Prostate gland (tissue), 2 donors: ENCODE measurements at regions not wholly inside any gene's neighbourhood (a gene's known extent, or its start where the extent isn't known, plus 50 kb on each side); places are given as distances from the start of the nearest gene placed in this dataset.

Source experiments
- DNase-seq: peaks from one replicate; pipeline ENCODE4 v3.0.0-alpha.2; 2019; ENCODE audit warnings: low spot score
- H3K27ac ChIP-seq, 2 donors: fragments of 200-600 bp; sonication (generic); 2 replicates each; pipeline ENCODE4 v1.5.1; 2017 to 2019
- H3K27me3 ChIP-seq: fragments of 200-600 bp; sonication (generic); replicated peaks from 2 replicates; pipeline ENCODE4 v1.5.1; 2019; ENCODE audit not compliant: insufficient read depth
- H3K36me3 ChIP-seq, 2 donors: fragments of 200-600 bp; sonication (generic); 1 replicate in 1 of 2; 2 replicates in 1 of 2; pipeline versions ENCODE4 v1.5.1 to v1.8.1; 2017 to 2019
- H3K4me1 ChIP-seq: fragments of 200-600 bp; sonication (generic); replicated peaks from 2 replicates; pipeline ENCODE4 v1.5.1; 2019
- H3K4me3 ChIP-seq, 2 donors: fragments of 200-600 bp; sonication (generic); 2 replicates each; pipeline ENCODE4 v1.5.1; 2017 to 2019
- H3K9me3 ChIP-seq: fragments of 200-600 bp; sonication (generic); 2 replicates; pipeline ENCODE4 v1.5.1; 2017
- CTCF ChIP-seq, 4 experiments: fragments of 200-600 bp in 2 of 4; fragments of 450-650 bp in 2 of 4; sonication (generic) in 2 of 4; IDR thresholded peaks; 1 replicate in 3 of 4; 2 replicates in 1 of 4; pipeline ENCODE4 v1.5.1; 2016 to 2019; ENCODE audit warnings: antibody characterized with exemption in 4 of 4, mild to moderate bottlenecking in 2 of 4, moderate library complexity in 2 of 4
- POLR2A ChIP-seq: fragments of 450-650 bp; IDR thresholded peaks from one replicate; pipeline ENCODE4 v1.6.1; 2016; ENCODE audit warnings: antibody characterized with exemption, mild to moderate bottlenecking
- POLR2AphosphoS5 ChIP-seq: sonication (generic); formaldehyde crosslinking; IDR thresholded peaks from one replicate; pipeline ENCODE4 v1.6.1; 2017; ENCODE audit warnings: antibody characterized with exemption
- WGBS: methylation state at CpG from one replicate; pipeline ENCODE4 v1.1.5; 2018; 5-methylcytosine and 5-hydroxymethylcytosine counted together
- intact Hi-C: fragments of 100-400 bp; cut with DNase I; formaldehyde crosslinking; loops from one replicate; pipeline ENCODE4 v1.14.2; 2022

GRCh38 chr5:89349246-89349980, 466.4 kb upstream of the MEF2C start:
- no peaks in the 10 kb centered on the region for H3K4me1 ChIP-seq
- 55% methylated on average over 3 of the region's 3 CpGs for WGBS
- H3K27ac ChIP-seq: no peak overlapping the region
- intact Hi-C loops: no loop called here
- H3K27me3 ChIP-seq: no peaks in the 10 kb centered on the region
- TF ChIP-seq CTCF (IDR thresholded peaks at IDR 0.05) (no peak), POLR2AphosphoS5 (no peak), POLR2A (no peak)
- H3K36me3 ChIP-seq: no peaks in the 10 kb centered on the region
- no peaks in the 10 kb centered on the region for H3K9me3 ChIP-seq
- no peak for DNase-seq
- no peak overlapping the region for H3K4me3 ChIP-seq

- Histone ChIP-seq H3K4me3 (no peak overlapping the region), H3K4me1 (no peaks in the 10 kb centered on the region), H3K27me3 (no peaks in the 10 kb centered on the region), H3K36me3 (no peaks in the 10 kb centered on the region), H3K27ac (no peak overlapping the region), H3K9me3 (no peaks in the 10 kb centered on the region)
- WGBS: 72% methylated on average over 1 of the region's 1 CpG
- no peak for DNase-seq
- TF ChIP-seq CTCF (IDR thresholded peaks at IDR 0.05) (no peak), POLR2A (no peak), POLR2AphosphoS5 (no peak)
- intact Hi-C loops: no loop called here
These were observed 463.6 kb upstream of the MEF2C start for GRCh38 chr5:89346573-89346972.

- H3K27me3 ChIP-seq: no peaks in the 10 kb centered on the region
- 31% methylated on average over 4 of the region's 4 CpGs for WGBS
- TF ChIP-seq CTCF (IDR thresholded peaks at IDR 0.05) (no peak), POLR2A (no peak), POLR2AphosphoS5 (no peak)
These were observed 460.7 kb upstream of the MEF2C start for GRCh38 chr5:89343666-89344065.

GRCh38 chr5:89342106-89342876, 459.3 kb upstream of the MEF2C start:
- Histone ChIP-seq H3K36me3 (no peaks in the 10 kb centered on the region), H3K27me3 (no peaks in the 10 kb centered on the region), H3K4me3 (no peak overlapping the region), H3K27ac (no peak overlapping the region), H3K4me1 (no peaks in the 10 kb centered on the region), H3K9me3 (no peaks in the 10 kb centered on the region)
- 73% methylated on average over 2 of the region's 2 CpGs for WGBS
- intact Hi-C loops: no loop called here
- no peak for DNase-seq
- no peak for TF ChIP-seq POLR2A
- TF ChIP-seq CTCF (IDR thresholded peaks at IDR 0.05): no peak
- TF ChIP-seq POLR2AphosphoS5: no peak

More at GRCh38 chr5:89343666-89344065, 460.7 kb upstream of the MEF2C start:
- Histone ChIP-seq H3K4me3 (no peak overlapping the region), H3K36me3 (no peaks in the 10 kb centered on the region), H3K4me1 (no peaks in the 10 kb centered on the region), H3K27ac (no peak overlapping the region), H3K9me3 (no peaks in the 10 kb centered on the region)
- intact Hi-C loops: no loop called here
- no peak for DNase-seq
